Lower leg skin (tissue), 4 donors: ENCODE measurements at regions not wholly inside any gene's neighbourhood (a gene's known extent, or its start where the extent isn't known, plus 50 kb on each side); places are given as distances from the start of the nearest gene placed in this dataset.

ENCODE experiments used
- DNase-seq, 2 donors: peaks; one replicate each; pipeline ENCODE4 v3.0.0-alpha.2; 2019; ENCODE audit warnings: low spot score in 2 of 2
- H3K4me3 ChIP-seq: fragments of 200-600 bp; sonication (generic); 2 replicates; pipeline ENCODE4 v1.5.1; 2017; ENCODE audit warnings: mild to moderate bottlenecking, low read depth; ENCODE audit not compliant: poor library complexity, severe bottlenecking
- CTCF ChIP-seq, 3 donors: fragments of 450-650 bp; IDR thresholded peaks; one replicate each; pipeline ENCODE4 v1.5.1; 2016; ENCODE audit warnings: antibody characterized with exemption in 3 of 3, mild to moderate bottlenecking in 3 of 3, moderate library complexity in 2 of 3
- POLR2A ChIP-seq, 2 donors: fragments of 450-650 bp; IDR thresholded peaks; one replicate each; pipeline ENCODE4 v1.6.1; 2016 to 2017; ENCODE audit warnings: antibody characterized with exemption in 2 of 2, mild to moderate bottlenecking in 1 of 2, moderate library complexity in 1 of 2
- WGBS, 2 donors: methylation state at CpG; one replicate each; pipeline ENCODE4 v1.1.5; 2018; 5-methylcytosine and 5-hydroxymethylcytosine counted together
- intact Hi-C: fragments of 100-400 bp; cut with DNase I; formaldehyde crosslinking; loops from one replicate; pipeline ENCODE4 v1.15.0; 2023; ENCODE audit warnings: low total_unique reads

- 72 to 75% methylated on average over 4 of the region's 4 CpGs for WGBS, 2 donors
- TF ChIP-seq POLR2A (IDR thresholded peaks at IDR 0.05), result no peak
- intact Hi-C loops, result no loop called here
- peak in 1 of 2 donors; percentile 47 for DNase-seq
- H3K4me3 ChIP-seq, result no peak overlapping the region
These were observed 183.6 kb upstream of the EDNRB start for GRCh38 chr13:78102121-78102677.

- TF ChIP-seq CTCF (IDR thresholded peaks at IDR 0.05) (no peak), POLR2A (IDR thresholded peaks at IDR 0.05) (no peak)
- 43 to 72% methylated on average over 4 of the region's 4 CpGs for WGBS, 2 donors
- DNase-seq, result no peak
- intact Hi-C loops, result no loop called here
- no peak overlapping the region for H3K4me3 ChIP-seq
These were observed 181.9 kb upstream of the EDNRB start for GRCh38 chr13:78100486-78100885.

- no peak for DNase-seq
- H3K4me3 ChIP-seq, result no peak overlapping the region
- TF ChIP-seq CTCF (IDR thresholded peaks at IDR 0.05) (no peak), POLR2A (IDR thresholded peaks at IDR 0.05) (no peak)
- 55 to 67% methylated on average over 3 of the region's 3 CpGs for WGBS, 2 donors
- intact Hi-C loops, result no loop called here
These were observed 179.6 kb upstream of the EDNRB start for GRCh38 chr13:78098249-78098648.

GRCh38 chr13:78096221-78096620 is 177.6 kb upstream of the EDNRB start:
- no peak overlapping the region for H3K4me3 ChIP-seq
- intact Hi-C loops, result no loop called here
- no peak for TF ChIP-seq POLR2A (IDR thresholded peaks at IDR 0.05)
- TF ChIP-seq CTCF (IDR thresholded peaks at IDR 0.05), result no peak
- 81 to 100% methylated on average over 1 of the region's 1 CpG for WGBS, 2 donors
- no peak for DNase-seq

GRCh38 chr13:78087966-78088678 is 169.5 kb upstream of the EDNRB start:
- no peak for DNase-seq
- no peak for TF ChIP-seq CTCF (IDR thresholded peaks at IDR 0.05)
- no peak for TF ChIP-seq POLR2A (IDR thresholded peaks at IDR 0.05)
- WGBS, 2 donors, result 83 to 89% methylated on average over 4 of the region's 4 CpGs
- intact Hi-C loops, result no loop called here
- H3K4me3 ChIP-seq, result no peak overlapping the region

- TF ChIP-seq POLR2A (IDR thresholded peaks at IDR 0.05), result no peak
- no peak for TF ChIP-seq CTCF (IDR thresholded peaks at IDR 0.05)
- DNase-seq, result no peak
- H3K4me3 ChIP-seq, result no peak overlapping the region
- 45 to 46% methylated on average over 8 of the region's 8 CpGs for WGBS, 2 donors
- intact Hi-C loops, result no loop called here
These were observed 167.0 kb upstream of the EDNRB start for GRCh38 chr13:78085434-78086225.
